NCI-H526 (cell line): ENCODE measurements at regions not wholly inside any gene's neighbourhood (a gene's known extent, or its start where the extent isn't known, plus 50 kb on each side); places are given as distances from the start of the nearest gene placed in this dataset.
A peak's percentile ranks its signal among the peaks of the same experiment; 100 is the strongest.
"Not testable (repeated sequence)": the region's sequence is repeated elsewhere in the genome, so short reads cannot be mapped to it uniquely, and the experiment has no call there.

Source experiments
- DNase-seq, 2 experiments: peaks; one replicate each; lab custom pipeline; 2025; lab: John Stamatoyannopoulos, UW

GRCh38 chr17:20843261-20843660, 199.6 kb downstream of the USP22 start:
- not testable (repeated sequence) for DNase-seq

GRCh38 chr17:20843799-20844553, 198.8 kb downstream of the USP22 start:
- peak in 1 of 2 experiments; percentile 29 for DNase-seq

GRCh38 chr17:20848869-20849443, 193.9 kb downstream of the USP22 start:
- not testable (repeated sequence) for DNase-seq

GRCh38 chr17:20851591-20852238, 191.1 kb downstream of the USP22 start:
- peak in 1 of 2 experiments; percentile 17 for DNase-seq

GRCh38 chr17:20852239-20852989, 190.4 kb downstream of the USP22 start:
- peak; percentile 34 to 55 for DNase-seq

- no peak for DNase-seq
These were observed 189.8 kb downstream of the USP22 start for GRCh38 chr17:20852990-20853370.

- DNase-seq, result not testable (repeated sequence)
These were observed 186.8 kb downstream of the USP22 start for GRCh38 chr17:20855910-20856470.

GRCh38 chr17:20866444-20867209, 176.2 kb downstream of the USP22 start:
- DNase-seq, result not testable (repeated sequence)

GRCh38 chr17:20867436-20867937, 175.3 kb downstream of the USP22 start:
- DNase-seq, result not testable (repeated sequence)

GRCh38 chr17:20867938-20868661, 174.7 kb downstream of the USP22 start:
- DNase-seq, result not testable (repeated sequence)

GRCh38 chr17:20868662-20869007, 174.2 kb downstream of the USP22 start:
- DNase-seq, result not testable (repeated sequence)

GRCh38 chr17:20873173-20873572, 169.6 kb downstream of the USP22 start:
- not testable (repeated sequence) for DNase-seq

GRCh38 chr17:20873688-20874328, 169.0 kb downstream of the USP22 start:
- DNase-seq, result not testable (repeated sequence)

- DNase-seq, result not testable (repeated sequence)
These were observed 165.4 kb downstream of the USP22 start for GRCh38 chr17:20877384-20877783.

- DNase-seq, result no peak
These were observed 152.5 kb downstream of the USP22 start for GRCh38 chr17:20890338-20890737.

- not testable (repeated sequence) for DNase-seq
These were observed 147.4 kb downstream of the USP22 start for GRCh38 chr17:20895426-20895825.

- no peak for DNase-seq
These were observed 146.6 kb downstream of the USP22 start for GRCh38 chr17:20896153-20896649.

- DNase-seq, result not testable (repeated sequence)
These were observed 144.1 kb downstream of the USP22 start for GRCh38 chr17:20898726-20899125.

GRCh38 chr17:20902496-20902895, 140.3 kb downstream of the USP22 start:
- DNase-seq, result not testable (repeated sequence)

- DNase-seq, result not testable (repeated sequence)
These were observed 139.3 kb downstream of the USP22 start for GRCh38 chr17:20903549-20903948.
